ENCODE measurements at regions not wholly inside any gene's neighbourhood (a gene's known extent, or its start where the extent isn't known, plus 50 kb on each side); places are given as distances from the start of the nearest gene placed in this dataset.
"Not testable (repeated sequence)": the region's sequence is repeated elsewhere in the genome, so short reads cannot be mapped to it uniquely, and the experiment has no call there.

- DNase-seq (ENCODE audit: low spot score) = not testable (repeated sequence)
These were observed 1242.8 kb downstream of the TMEM121 start for GRCh38 chr14:106768972-106769700.

GRCh38 chr14:106770158-106770672 is 1243.8 kb downstream of the TMEM121 start:
- not testable (repeated sequence) for DNase-seq (ENCODE audit: low spot score)

GRCh38 chr14:106774889-106775480 is 1248.6 kb downstream of the TMEM121 start:
- not testable (repeated sequence) for DNase-seq (ENCODE audit: low spot score)

- no peak for DNase-seq (ENCODE audit: low spot score)
These were observed 1250.1 kb downstream of the TMEM121 start for GRCh38 chr14:106776395-106776983.

GRCh38 chr14:106778986-106779385 is 1252.6 kb downstream of the TMEM121 start:
- no peak for DNase-seq (ENCODE audit: low spot score)

GRCh38 chr14:106786697-106787096 is 1260.3 kb downstream of the TMEM121 start:
- DNase-seq (ENCODE audit: low spot score) = no peak

- DNase-seq (ENCODE audit: low spot score) = no peak
These were observed 1261.2 kb downstream of the TMEM121 start for GRCh38 chr14:106787626-106788025.

- no peak for DNase-seq (ENCODE audit: low spot score)
These were observed 1262.2 kb downstream of the TMEM121 start for GRCh38 chr14:106788534-106788933.

GRCh38 chr14:106789318-106789717 is 1262.9 kb downstream of the TMEM121 start:
- no peak for DNase-seq (ENCODE audit: low spot score)

- DNase-seq (ENCODE audit: low spot score) = no peak
These were observed 1264.0 kb downstream of the TMEM121 start for GRCh38 chr14:106790189-106791036.

- DNase-seq (ENCODE audit: low spot score) = no peak
These were observed 1266.2 kb downstream of the TMEM121 start for GRCh38 chr14:106792543-106792942.

- DNase-seq (ENCODE audit: low spot score) = not testable (repeated sequence)
These were observed 1271.8 kb downstream of the TMEM121 start for GRCh38 chr14:106798166-106798565.

- no peak for DNase-seq (ENCODE audit: low spot score)
These were observed 1276.3 kb downstream of the TMEM121 start for GRCh38 chr14:106802413-106803364.

GRCh38 chr14:106803379-106803778 is 1277.0 kb downstream of the TMEM121 start:
- DNase-seq (ENCODE audit: low spot score) = no peak

- DNase-seq (ENCODE audit: low spot score) = no peak
These were observed 1281.1 kb downstream of the TMEM121 start for GRCh38 chr14:106807493-106807892.

GRCh38 chr14:106808458-106808857 is 1282.1 kb downstream of the TMEM121 start:
- DNase-seq (ENCODE audit: low spot score) = no peak

- no peak for DNase-seq (ENCODE audit: low spot score)
These were observed 1282.5 kb downstream of the TMEM121 start for GRCh38 chr14:106808907-106809306.

GRCh38 chr14:106809615-106810014 is 1283.2 kb downstream of the TMEM121 start:
- DNase-seq (ENCODE audit: low spot score) = no peak

- DNase-seq (ENCODE audit: low spot score) = not testable (repeated sequence)
These were observed 1283.8 kb downstream of the TMEM121 start for GRCh38 chr14:106810168-106810567.

- DNase-seq (ENCODE audit: low spot score) = no peak
These were observed 1284.8 kb downstream of the TMEM121 start for GRCh38 chr14:106811162-106811561.
